HL-60 (cell line): ENCODE measurements at regions not wholly inside any gene's neighbourhood (a gene's known extent, or its start where the extent isn't known, plus 50 kb on each side); places are given as distances from the start of the nearest gene placed in this dataset.

Experiments
- POLR2AphosphoS5 ChIP-seq: IDR thresholded peaks from 2 replicates; pipeline ENCODE4 v1.6.1; 2012; ENCODE audit warnings: low read depth
- REST ChIP-seq: IDR thresholded peaks from 2 replicates; pipeline ENCODE4 v1.6.1; 2012; ENCODE audit warnings: low read depth; ENCODE audit not compliant: insufficient replicate concordance
- TF ChIP-seq, protein P1 (sequence below): IDR thresholded peaks from one replicate; pipeline ENCODE4 v1.5.1; 2011; ENCODE audit warnings: low read length, control low read depth, inconsistent platforms; ENCODE audit not compliant: insufficient read depth

DNA sequence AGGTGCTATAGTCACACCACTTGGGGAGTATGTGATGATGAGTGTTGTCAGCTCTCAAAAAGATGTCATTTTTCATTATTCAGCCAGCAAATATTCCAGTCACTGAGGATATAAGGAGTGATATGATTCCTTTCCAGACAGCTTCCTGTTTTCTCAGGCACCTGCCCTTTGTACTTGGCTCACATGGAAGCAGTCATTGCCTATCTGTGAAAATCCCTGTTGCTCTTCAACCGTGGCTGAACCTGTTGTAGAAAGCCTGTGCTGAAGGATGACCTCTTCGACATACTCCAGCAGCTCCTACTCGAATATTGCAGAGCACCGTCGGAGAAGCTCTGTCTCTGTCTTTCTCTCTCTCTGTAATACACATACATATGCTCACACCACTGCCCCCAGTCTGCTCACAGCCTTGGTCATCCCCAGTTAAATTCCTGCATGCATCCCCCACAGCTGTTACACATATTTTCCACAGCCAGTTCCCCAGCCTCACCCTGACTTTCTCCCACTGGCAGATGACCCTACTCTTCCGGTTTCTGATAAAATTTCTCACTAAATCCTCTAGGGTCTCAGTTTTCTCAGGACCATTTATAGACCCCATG is 204.2 kb upstream of the ARGLU1 start:
- TF ChIP-seq, protein P1, sequence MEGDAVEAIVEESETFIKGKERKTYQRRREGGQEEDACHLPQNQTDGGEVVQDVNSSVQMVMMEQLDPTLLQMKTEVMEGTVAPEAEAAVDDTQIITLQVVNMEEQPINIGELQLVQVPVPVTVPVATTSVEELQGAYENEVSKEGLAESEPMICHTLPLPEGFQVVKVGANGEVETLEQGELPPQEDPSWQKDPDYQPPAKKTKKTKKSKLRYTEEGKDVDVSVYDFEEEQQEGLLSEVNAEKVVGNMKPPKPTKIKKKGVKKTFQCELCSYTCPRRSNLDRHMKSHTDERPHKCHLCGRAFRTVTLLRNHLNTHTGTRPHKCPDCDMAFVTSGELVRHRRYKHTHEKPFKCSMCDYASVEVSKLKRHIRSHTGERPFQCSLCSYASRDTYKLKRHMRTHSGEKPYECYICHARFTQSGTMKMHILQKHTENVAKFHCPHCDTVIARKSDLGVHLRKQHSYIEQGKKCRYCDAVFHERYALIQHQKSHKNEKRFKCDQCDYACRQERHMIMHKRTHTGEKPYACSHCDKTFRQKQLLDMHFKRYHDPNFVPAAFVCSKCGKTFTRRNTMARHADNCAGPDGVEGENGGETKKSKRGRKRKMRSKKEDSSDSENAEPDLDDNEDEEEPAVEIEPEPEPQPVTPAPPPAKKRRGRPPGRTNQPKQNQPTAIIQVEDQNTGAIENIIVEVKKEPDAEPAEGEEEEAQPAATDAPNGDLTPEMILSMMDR: no peak
- no peak for TF ChIP-seq POLR2AphosphoS5
- TF ChIP-seq REST: no peak
